Astrocyte of the cerebellum (primary cell): ENCODE measurements at regions not wholly inside any gene's neighbourhood (a gene's known extent, or its start where the extent isn't known, plus 50 kb on each side); places are given as distances from the start of the nearest gene placed in this dataset.

ENCODE experiments used
- DNase-seq: peaks from one replicate; pipeline ENCODE4 v3.0.0-alpha.2; 2011; ENCODE audit warnings: low read depth
- H3K4me3 ChIP-seq: 2 replicates; pipeline ENCODE4 v1.5.1; 2011; ENCODE audit warnings: mild to moderate bottlenecking, low read depth, low read length, moderate library complexity
- in situ Hi-C: cut with HindIII; loops from 2 replicates; pipeline ENCODE4 v1.10.0; 2017; ENCODE audit warnings: low sequenced_read_pairs
- TF ChIP-seq, protein P1 (sequence below): IDR thresholded peaks from 2 replicates; pipeline ENCODE4 v1.5.1; 2012; ENCODE audit warnings: low read length, low read depth, moderate library complexity, mild to moderate bottlenecking; ENCODE audit errors: missing control alignments

DNA sequence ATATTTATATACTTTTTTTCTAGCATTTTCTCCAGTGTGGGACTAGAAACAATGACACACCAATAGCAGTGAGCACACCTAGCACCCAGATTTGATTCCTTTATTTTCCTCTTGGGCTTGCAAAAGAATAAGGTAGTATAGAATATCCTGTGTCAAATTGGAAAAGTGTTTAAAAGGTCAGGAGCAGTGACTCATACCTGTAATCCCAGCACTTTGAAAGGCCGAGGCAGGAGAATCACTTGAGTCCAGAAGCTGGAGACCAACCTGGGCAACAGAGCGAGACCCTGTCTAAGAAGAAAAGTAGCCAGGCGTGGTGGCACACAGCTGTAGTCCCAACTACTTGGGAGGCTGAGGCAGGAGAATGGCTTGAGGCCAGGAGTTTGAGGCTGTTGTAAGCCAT, 53.8 kb upstream of the SGPP1 start:
- in situ Hi-C loops, result no loop called here
- H3K4me3 ChIP-seq, result no peak overlapping the region
- no peak for DNase-seq
- TF ChIP-seq, protein P1, sequence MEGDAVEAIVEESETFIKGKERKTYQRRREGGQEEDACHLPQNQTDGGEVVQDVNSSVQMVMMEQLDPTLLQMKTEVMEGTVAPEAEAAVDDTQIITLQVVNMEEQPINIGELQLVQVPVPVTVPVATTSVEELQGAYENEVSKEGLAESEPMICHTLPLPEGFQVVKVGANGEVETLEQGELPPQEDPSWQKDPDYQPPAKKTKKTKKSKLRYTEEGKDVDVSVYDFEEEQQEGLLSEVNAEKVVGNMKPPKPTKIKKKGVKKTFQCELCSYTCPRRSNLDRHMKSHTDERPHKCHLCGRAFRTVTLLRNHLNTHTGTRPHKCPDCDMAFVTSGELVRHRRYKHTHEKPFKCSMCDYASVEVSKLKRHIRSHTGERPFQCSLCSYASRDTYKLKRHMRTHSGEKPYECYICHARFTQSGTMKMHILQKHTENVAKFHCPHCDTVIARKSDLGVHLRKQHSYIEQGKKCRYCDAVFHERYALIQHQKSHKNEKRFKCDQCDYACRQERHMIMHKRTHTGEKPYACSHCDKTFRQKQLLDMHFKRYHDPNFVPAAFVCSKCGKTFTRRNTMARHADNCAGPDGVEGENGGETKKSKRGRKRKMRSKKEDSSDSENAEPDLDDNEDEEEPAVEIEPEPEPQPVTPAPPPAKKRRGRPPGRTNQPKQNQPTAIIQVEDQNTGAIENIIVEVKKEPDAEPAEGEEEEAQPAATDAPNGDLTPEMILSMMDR, result no peak

DNA sequence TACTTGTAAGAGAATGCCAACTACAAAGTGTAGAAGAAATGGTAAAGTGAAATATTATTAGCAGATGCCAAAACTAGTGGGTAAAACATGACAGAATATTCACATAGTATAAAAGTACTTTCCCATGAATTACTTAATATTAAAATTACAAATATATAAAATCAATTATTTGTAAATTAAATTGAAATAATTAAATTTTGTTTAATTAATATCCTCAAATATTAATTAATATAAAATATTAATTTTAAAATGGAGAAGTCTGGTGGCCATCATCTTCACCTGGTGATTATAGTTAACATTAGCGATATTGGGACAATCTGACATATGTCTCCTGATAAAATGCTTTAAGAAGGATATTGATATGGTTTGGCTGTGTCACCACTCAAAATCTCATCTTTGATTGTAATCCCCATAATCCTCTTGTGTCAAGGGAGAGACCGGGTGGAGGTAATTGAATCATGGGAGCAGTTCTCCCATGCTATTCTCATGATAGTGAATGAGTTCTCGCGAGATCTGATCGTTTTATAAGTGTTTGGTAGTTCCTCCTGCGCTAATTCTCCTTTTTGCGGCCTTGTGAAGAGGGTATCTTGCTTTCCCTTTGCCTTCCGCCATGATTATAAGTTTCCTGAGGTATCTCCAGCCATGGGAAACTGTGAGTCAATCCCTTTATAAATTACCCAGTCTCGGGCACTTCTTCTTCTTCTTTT, 55.0 kb upstream of the SGPP1 start:
- no peak for DNase-seq
- in situ Hi-C loops, result no loop called here

DNA sequence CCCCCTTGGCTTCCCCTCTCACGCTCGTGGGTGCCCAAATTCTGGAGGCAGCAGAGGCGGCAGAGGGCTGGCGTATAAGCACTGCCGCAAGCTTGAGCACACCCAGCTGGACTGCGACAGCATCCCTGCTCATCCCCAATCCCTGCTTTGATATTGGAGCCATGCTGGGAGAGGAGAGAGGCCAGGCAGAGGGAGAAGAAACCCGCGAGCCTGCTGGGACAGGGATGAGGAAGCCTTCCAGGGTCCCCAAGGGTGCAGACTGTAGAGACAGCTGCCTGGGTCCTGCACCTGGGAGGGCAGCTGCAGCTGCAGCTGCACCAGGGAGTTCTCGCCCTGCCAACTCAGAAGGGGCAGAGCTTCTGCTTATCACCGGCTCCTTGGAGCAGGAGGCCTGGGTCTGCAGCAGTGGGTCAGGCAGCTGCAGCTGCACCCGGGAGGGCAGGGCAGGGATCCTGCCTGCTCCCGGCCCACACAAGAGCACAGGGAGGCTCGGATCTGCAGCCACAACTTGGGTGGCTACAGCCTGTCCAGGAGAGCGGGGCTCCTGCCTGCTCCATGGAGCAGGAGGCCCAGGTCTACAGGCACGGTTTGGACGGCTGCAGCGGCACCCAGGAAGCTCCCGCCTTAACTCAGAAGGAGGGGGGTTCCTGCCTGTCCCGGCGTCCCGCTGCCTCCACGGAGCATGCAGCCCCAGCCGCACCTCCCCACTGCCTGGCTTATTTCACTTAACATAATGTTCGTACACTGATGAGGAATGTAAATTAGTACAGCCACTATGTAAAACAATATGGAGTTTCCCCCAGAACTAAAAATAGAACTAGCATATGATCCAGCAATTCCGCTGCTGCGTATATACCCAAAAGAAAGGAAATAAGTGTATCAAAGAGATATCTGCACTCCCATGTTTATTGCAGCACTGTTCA, 60.4 kb upstream of the SGPP1 start:
- TF ChIP-seq, protein P1, result no peak
- in situ Hi-C loops, result no loop called here

More for the DNA sequence above, 55.0 kb upstream of the SGPP1 start:
- no peak overlapping the region for H3K4me3 ChIP-seq
- TF ChIP-seq, protein P1, result no peak

DNA sequence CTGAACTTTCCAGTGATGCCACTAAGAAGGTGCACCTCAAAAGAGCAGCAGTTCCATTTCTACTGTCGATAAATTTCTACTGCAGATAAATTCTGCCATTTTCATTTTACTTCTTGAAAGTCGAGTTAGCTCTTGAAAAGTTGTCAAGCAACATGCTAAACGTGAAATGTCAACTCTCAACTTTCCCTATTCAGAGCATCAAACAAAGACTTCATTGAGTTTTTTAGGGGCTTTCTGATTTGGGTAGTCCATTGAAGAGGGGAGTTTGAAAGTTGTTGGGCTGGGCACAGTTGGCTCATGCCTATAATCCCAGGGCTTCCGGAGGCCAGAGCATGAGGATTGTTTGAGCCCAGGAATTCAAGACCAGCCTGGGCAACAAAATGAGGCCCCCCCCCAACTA, 59.4 kb upstream of the SYNE2 start:
- H3K4me3 ChIP-seq, result no peak overlapping the region
- in situ Hi-C loops, result no loop called here
- no peak for DNase-seq
- TF ChIP-seq, protein P1, result no peak

More for the DNA sequence above, 60.4 kb upstream of the SGPP1 start:
- DNase-seq, result no peak
- H3K4me3 ChIP-seq, result no peak overlapping the region

DNA sequence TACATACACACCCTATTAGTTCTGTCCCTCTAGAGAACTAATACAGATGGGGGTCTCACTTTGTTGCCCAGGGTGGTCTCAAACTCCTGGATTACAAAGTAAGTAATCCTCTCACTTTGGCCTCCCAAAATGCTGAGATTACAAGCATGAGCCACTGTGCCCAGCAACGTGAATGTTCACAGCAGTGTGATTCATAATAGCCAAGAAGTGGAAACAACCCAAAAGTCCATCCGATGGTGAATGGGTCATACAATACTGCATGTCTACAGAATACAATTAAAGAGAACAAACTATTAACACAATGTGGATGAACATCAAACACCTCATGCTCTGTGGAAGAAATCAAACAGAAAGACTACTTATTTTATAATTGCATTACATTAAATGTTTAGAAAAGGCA, 57.3 kb upstream of the SYNE2 start:
- in situ Hi-C loops, result no loop called here
- no peak for DNase-seq
- TF ChIP-seq, protein P1, result no peak
- no peak overlapping the region for H3K4me3 ChIP-seq

DNA sequence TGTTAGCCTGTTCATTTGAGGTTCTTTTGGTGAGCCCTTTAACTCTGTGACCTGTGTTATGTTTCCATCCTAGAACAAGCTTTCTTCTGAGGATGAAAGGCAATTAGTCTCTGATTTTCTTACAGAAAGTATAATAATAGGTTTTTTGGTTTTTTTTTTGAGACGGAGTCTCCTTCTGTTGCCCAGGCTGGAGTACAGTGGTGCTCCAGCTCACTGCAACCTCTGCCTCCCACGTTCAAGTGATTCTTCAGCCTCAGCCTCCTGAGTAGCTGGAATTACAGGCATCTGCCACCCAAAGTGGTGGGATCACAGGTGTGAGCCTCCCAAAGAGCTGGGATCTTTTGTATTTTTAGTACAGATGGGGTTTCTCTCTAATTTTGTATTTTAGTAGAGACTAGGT, 52.7 kb upstream of the SYNE2 start:
- TF ChIP-seq, protein P1, result no peak
- in situ Hi-C loops, result loop anchor here (25.0 kb wide), 1 partner anchor 487 kb away; the partner anchor contains the start of gene ESR2
- H3K4me3 ChIP-seq, result no peak overlapping the region
- DNase-seq, result no peak
